ENCODE measurements at regions not wholly inside any gene's neighbourhood (a gene's known extent, or its start where the extent isn't known, plus 50 kb on each side); places are given as distances from the start of the nearest gene placed in this dataset.

- TF ChIP-seq CTCF (IDR thresholded peaks at IDR 0.05; ENCODE audit: control extremely low read depth, extremely low read depth, low read depth, missing control alignments): no peak
These were observed 495.1 kb downstream of the PLPP3 start for GRCh38 chr1:56084246-56084645.

GRCh38 chr1:56081736-56082135 is 497.6 kb downstream of the PLPP3 start:
- ChIA-PET POLR2A (no interaction called here), CTCF (no interaction called here)
- no peak for TF ChIP-seq CTCF (IDR thresholded peaks at IDR 0.05; ENCODE audit: control extremely low read depth, extremely low read depth, low read depth, missing control alignments)
- DNase-seq (ENCODE audit: extremely low spot score): no peak

More at GRCh38 chr1:56084246-56084645, 495.1 kb downstream of the PLPP3 start:
- CTCF ChIA-PET: interaction anchor here (0.9 to 1.4 kb wide), 2 partner anchors 9 to 121 kb away, joined by 3 read pairs; no protein-coding TSS in a partner anchor
- DNase-seq (ENCODE audit: extremely low spot score): no peak
- POLR2A ChIA-PET: no interaction called here

GRCh38 chr1:56081173-56081572 is 498.2 kb downstream of the PLPP3 start:
- ChIA-PET CTCF (no interaction called here), POLR2A (no interaction called here)
- no peak for DNase-seq (ENCODE audit: extremely low spot score)
- no peak for TF ChIP-seq CTCF (IDR thresholded peaks at IDR 0.05; ENCODE audit: control extremely low read depth, extremely low read depth, low read depth, missing control alignments)

GRCh38 chr1:56080123-56080522 is 499.2 kb downstream of the PLPP3 start:
- no peak for TF ChIP-seq CTCF (IDR thresholded peaks at IDR 0.05; ENCODE audit: control extremely low read depth, extremely low read depth, low read depth, missing control alignments)
- CTCF ChIA-PET: no interaction called here
- POLR2A ChIA-PET: no interaction called here
- no peak for DNase-seq (ENCODE audit: extremely low spot score)

- ChIA-PET POLR2A (no interaction called here), CTCF (no interaction called here)
- no peak for TF ChIP-seq CTCF (IDR thresholded peaks at IDR 0.05; ENCODE audit: control extremely low read depth, extremely low read depth, low read depth, missing control alignments)
- no peak for DNase-seq (ENCODE audit: extremely low spot score)
These were observed 500.0 kb downstream of the PLPP3 start for GRCh38 chr1:56079391-56079790.

- no peak for TF ChIP-seq CTCF (IDR thresholded peaks at IDR 0.05; ENCODE audit: control extremely low read depth, extremely low read depth, low read depth, missing control alignments)
- DNase-seq (ENCODE audit: extremely low spot score): no peak
- CTCF ChIA-PET: no interaction called here
These were observed 502.2 kb downstream of the PLPP3 start for GRCh38 chr1:56077206-56077605.

More at GRCh38 chr1:56077206-56077605, 502.2 kb downstream of the PLPP3 start:
- POLR2A ChIA-PET: no interaction called here

Data from GM10248 (cell line).